Cardiac muscle cell (in vitro differentiated cells and primary cell): ENCODE measurements at regions not wholly inside any gene's neighbourhood (a gene's known extent, or its start where the extent isn't known, plus 50 kb on each side); places are given as distances from the start of the nearest gene placed in this dataset.
"Not testable (repeated sequence)": the region's sequence is repeated elsewhere in the genome, so short reads cannot be mapped to it uniquely, and the experiment has no call there.

Experiments
- DNase-seq, 2 donors: peaks; one replicate each; pipeline versions ENCODE4 v3.0.0 to v3.0.0-alpha.2; 2010 to 2017; ENCODE audit warnings: low read depth in 1 of 2, low spot score in 1 of 2
- H3K27ac ChIP-seq: fragments of 200-600 bp; sonication (generic); 2 replicates; pipeline ENCODE4 v1.5.1; 2016
- H3K27me3 ChIP-seq: fragments of 200-600 bp; sonication (generic); 2 replicates; pipeline ENCODE4 v1.6.0; 2016; ENCODE audit warnings: control low read depth
- H3K36me3 ChIP-seq: fragments of 200-600 bp; sonication (generic); 2 replicates; pipeline ENCODE4 v1.5.1; 2016; ENCODE audit warnings: control low read depth
- H3K4me1 ChIP-seq: fragments of 200-600 bp; sonication (generic); 2 replicates; pipeline ENCODE4 v1.8.1; 2017; ENCODE audit warnings: low read depth, mild to moderate bottlenecking, mixed run types
- H3K4me3 ChIP-seq: fragments of 200-600 bp; sonication (generic); 2 replicates; pipeline ENCODE4 v1.5.1; 2016; ENCODE audit warnings: mild to moderate bottlenecking
- H3K9me3 ChIP-seq: fragments of 200-600 bp; sonication (generic); 2 replicates; pipeline ENCODE4 v1.5.1; 2017; ENCODE audit warnings: low read depth, mild to moderate bottlenecking, control low read depth
- TF ChIP-seq, protein P1 (sequence below): IDR thresholded peaks from 2 replicates; pipeline ENCODE4 v1.5.1; 2012; ENCODE audit warnings: low read depth, mild to moderate bottlenecking, low read length

DNA sequence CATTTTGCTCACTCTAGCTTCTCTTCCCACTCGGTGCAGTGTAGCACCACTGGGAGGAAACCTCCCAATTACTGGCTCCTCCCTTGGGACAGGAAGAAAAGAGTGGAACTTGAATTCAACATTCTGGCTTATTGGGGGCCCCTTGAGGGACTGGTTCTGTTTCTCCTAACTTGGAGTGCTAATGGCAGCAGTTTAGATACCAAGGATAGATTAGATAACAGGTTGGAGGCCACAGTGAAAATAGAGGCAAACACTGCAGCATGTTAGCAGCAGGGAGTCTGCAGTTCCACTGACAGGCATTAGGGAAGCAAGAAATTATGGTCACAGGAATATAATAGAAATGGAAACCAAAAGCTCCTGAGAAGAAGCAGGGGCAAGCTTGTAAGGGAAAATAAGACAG is 322.0 kb downstream of the ABCC12 start:
- Histone ChIP-seq H3K27me3 (no peaks in the 10 kb centered on the region), H3K36me3 (no peaks in the 10 kb centered on the region), H3K9me3 (no peaks in the 10 kb centered on the region), H3K27ac (no peak overlapping the region), H3K4me1 (no peaks in the 10 kb centered on the region), H3K4me3 (no peak overlapping the region)
- TF ChIP-seq, protein P1, sequence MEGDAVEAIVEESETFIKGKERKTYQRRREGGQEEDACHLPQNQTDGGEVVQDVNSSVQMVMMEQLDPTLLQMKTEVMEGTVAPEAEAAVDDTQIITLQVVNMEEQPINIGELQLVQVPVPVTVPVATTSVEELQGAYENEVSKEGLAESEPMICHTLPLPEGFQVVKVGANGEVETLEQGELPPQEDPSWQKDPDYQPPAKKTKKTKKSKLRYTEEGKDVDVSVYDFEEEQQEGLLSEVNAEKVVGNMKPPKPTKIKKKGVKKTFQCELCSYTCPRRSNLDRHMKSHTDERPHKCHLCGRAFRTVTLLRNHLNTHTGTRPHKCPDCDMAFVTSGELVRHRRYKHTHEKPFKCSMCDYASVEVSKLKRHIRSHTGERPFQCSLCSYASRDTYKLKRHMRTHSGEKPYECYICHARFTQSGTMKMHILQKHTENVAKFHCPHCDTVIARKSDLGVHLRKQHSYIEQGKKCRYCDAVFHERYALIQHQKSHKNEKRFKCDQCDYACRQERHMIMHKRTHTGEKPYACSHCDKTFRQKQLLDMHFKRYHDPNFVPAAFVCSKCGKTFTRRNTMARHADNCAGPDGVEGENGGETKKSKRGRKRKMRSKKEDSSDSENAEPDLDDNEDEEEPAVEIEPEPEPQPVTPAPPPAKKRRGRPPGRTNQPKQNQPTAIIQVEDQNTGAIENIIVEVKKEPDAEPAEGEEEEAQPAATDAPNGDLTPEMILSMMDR: no peak
- DNase-seq: no peak

DNA sequence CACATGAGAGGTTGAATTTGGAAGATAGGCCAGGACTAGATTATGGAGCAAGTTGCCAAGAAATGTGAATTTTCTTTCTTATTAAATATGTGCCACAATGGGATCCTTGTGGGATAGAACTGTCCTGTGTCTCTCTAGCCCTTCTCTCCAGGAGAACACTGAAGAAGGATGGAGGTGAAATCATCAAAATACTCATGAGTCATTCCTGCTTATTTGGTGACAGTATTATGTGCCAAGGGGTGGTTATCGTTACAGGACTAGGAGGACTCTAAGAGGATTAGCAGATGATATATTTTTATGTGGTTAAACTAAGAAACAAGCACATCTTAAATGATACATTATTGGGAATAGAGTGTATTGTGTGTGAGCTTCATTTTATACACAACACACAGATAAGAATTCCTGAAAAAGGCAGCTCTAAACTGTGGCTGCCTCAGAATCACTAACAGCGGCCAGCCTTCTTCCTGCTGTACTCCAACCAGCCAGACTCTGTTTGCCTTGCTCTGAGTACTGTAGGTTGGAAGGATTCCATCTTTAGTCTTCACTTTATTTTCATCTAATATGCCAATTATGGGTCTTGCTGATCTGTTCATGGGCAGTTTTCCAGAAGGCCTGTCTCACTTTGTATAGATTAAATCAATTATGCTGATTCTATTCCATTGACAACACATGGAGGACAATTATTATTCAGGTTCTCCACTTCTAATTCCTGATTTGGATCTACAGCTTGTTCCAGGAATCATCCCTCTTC is 325.8 kb downstream of the ABCC12 start:
- Histone ChIP-seq H3K4me3 (no peak overlapping the region), H3K4me1 (no peaks in the 10 kb centered on the region), H3K9me3 (no peaks in the 10 kb centered on the region), H3K36me3 (no peaks in the 10 kb centered on the region), H3K27me3 (no peaks in the 10 kb centered on the region), H3K27ac (no peak overlapping the region)
- no peak for DNase-seq
- TF ChIP-seq, protein P1: no peak

DNA sequence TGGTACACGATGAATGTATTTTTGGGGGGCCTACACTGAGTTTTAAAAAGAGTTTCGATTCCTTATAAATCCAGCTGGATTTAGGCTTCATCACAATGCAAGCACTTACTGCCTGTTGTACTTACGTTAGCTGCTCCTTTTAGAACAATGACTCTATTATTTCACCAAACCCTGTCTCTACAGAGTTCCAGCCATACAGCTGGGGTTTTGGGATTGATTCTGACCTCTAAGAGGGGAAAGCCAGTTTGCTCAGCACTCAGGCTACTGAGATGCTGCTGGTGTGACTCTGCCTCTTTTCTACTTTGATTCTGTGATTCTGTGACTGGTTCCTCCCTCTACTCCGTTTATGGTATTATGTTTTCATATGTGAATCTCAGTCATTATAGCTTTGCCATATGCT is 329.7 kb downstream of the ABCC12 start:
- Histone ChIP-seq H3K4me1 (no peaks in the 10 kb centered on the region), H3K4me3 (no peak overlapping the region), H3K9me3 (no peaks in the 10 kb centered on the region), H3K27me3 (no peaks in the 10 kb centered on the region), H3K27ac (no peak overlapping the region), H3K36me3 (no peaks in the 10 kb centered on the region)
- TF ChIP-seq, protein P1: no peak
- DNase-seq: no peak

DNA sequence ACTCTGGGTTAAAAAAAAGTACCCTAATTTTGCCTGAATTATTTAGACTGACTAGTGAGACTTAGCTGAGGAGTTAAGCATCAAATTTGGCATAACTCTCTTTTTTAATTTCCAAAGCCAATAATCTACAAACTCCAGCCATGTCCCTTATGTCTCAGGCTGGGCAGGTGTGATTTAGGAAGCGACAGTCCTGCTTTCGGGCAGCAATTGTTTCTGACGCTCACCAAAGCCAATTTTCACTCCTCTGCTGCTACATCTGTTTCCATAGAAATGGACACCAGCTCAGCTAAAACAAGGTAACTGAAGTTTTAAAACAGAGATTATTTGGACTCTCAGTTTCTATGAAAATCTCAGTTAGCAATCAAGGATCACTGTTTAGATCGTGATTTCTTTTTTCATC is 338.7 kb downstream of the ABCC12 start:
- H3K27me3 ChIP-seq: no peaks in the 10 kb centered on the region
- TF ChIP-seq, protein P1: no peak
- no peaks in the 10 kb centered on the region for H3K9me3 ChIP-seq
- DNase-seq: no peak
- no peak overlapping the region for H3K27ac ChIP-seq
- H3K4me1 ChIP-seq: no peaks in the 10 kb centered on the region
- no peaks in the 10 kb centered on the region for H3K36me3 ChIP-seq
- no peak overlapping the region for H3K4me3 ChIP-seq

DNA sequence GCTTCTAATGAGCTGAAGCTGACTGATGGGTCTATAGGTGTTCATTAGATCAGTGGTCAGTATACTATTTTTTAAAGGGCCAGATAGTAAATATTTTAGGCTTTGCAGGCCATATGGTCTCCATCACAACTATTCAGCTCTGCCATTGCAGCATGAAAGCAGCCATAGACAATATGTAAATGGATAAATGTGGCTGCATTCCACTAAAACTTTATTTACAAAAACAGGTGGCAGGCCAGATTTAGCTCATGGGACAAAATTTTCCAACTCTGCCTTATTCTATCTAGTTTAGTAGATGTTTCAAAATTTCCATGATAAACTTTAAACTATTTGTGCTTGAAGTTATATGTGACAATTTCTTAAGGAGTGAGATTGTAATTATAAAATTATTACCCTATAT is 339.3 kb downstream of the ABCC12 start:
- Histone ChIP-seq H3K27ac (no peak overlapping the region), H3K4me1 (no peaks in the 10 kb centered on the region)
- TF ChIP-seq, protein P1: no peak

DNA sequence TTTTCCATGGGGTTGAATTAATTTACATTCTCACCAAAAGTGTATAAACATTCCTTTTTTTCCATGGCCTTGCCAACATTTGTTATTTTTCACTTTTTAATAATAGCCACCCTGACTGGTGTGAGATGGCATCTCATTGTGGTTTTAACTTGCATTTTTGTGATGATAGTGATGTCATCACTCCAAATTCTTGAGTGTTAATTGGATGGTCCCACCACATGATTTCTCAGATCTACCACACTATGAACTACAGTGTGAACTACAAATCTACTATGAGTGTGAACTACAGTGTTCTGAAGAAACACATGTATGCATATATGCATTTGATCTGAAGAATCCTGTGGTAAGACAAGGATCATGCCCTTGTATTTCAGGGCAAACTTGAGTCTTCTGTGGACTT is 340.1 kb downstream of the ABCC12 start:
- no peak overlapping the region for H3K27ac ChIP-seq
- H3K27me3 ChIP-seq: no peaks in the 10 kb centered on the region
- H3K4me1 ChIP-seq: no peaks in the 10 kb centered on the region
- TF ChIP-seq, protein P1: no peak
- no peaks in the 10 kb centered on the region for H3K36me3 ChIP-seq
- DNase-seq: peak in 1 of 2 donors; percentile 17
- H3K4me3 ChIP-seq: no peak overlapping the region
- no peaks in the 10 kb centered on the region for H3K9me3 ChIP-seq

More for the DNA sequence above, 339.3 kb downstream of the ABCC12 start:
- H3K9me3 ChIP-seq: no peaks in the 10 kb centered on the region
- H3K27me3 ChIP-seq: no peaks in the 10 kb centered on the region
- H3K4me3 ChIP-seq: no peak overlapping the region
- DNase-seq: no peak
- H3K36me3 ChIP-seq: no peaks in the 10 kb centered on the region

DNA sequence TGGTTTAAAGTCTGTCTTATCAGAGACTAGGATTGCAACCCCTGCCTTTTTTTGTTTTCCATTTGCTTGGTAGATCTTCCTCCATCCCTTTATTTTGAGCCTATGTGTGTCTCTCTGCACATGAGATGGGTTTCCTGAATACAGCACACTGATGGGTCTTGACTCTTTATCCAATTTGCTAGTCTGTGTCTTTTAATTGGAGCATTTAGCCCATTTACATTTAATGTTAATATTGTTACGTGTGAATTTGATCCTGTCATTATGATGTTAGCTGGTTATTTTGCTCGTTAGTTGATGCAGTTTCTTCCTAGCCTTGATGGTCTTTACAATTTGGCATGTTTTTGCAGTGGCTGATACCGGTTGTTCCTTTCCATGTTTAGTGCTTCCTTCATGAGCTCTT is 344.0 kb downstream of the ABCC12 start:
- not testable (repeated sequence) for H3K27ac ChIP-seq, H3K36me3 ChIP-seq, DNase-seq, H3K27me3 ChIP-seq, H3K4me1 ChIP-seq, H3K9me3 ChIP-seq, H3K4me3 ChIP-seq
